A549 (cell line): ENCODE measurements at regions not wholly inside any gene's neighbourhood (a gene's known extent, or its start where the extent isn't known, plus 50 kb on each side); places are given as distances from the start of the nearest gene placed in this dataset.

Experiments
- BHLHE40 ChIP-seq: IDR thresholded peaks from 2 replicates; pipeline ENCODE4 v1.6.1; 2012; ENCODE audit warnings: low read depth, low read length, inconsistent platforms
- CEBPB ChIP-seq, 2 experiments: fragments of >200 bp in 1 of 2; sonication (Bioruptor Twin) in 1 of 2; formaldehyde crosslinking in 1 of 2; IDR thresholded peaks; 2 replicates each; pipeline ENCODE4 v1.6.1; 2012 to 2016
- CTCF ChIP-seq: fragments of >200 bp; sonication (Bioruptor Twin); formaldehyde crosslinking; IDR thresholded peaks from 3 replicates; pipeline ENCODE4 v1.5.1; 2016
- ELK1 ChIP-seq: fragments of 150-350 bp; IDR thresholded peaks from 2 replicates; pipeline ENCODE4 v1.6.1; 2014; ENCODE audit warnings: low read depth, mild to moderate bottlenecking, low read length
- ESRRA ChIP-seq: fragments of 150-350 bp; IDR thresholded peaks from 2 replicates; pipeline ENCODE4 v1.6.1; 2014; ENCODE audit warnings: mild to moderate bottlenecking, low read length, borderline replicate concordance
- NFE2L2 ChIP-seq: fragments of 150-350 bp; conservative IDR thresholded peaks from 2 replicates; pipeline ENCODE4 v1.6.1; 2014; ENCODE audit warnings: low read length
- RAD21 ChIP-seq, 2 experiments: fragments of >200 bp in 1 of 2; sonication (Bioruptor Twin) in 1 of 2; formaldehyde crosslinking in 1 of 2; IDR thresholded peaks in 1 of 2; conservative IDR thresholded peaks in 1 of 2; 2 replicates in 1 of 2; 3 replicates in 1 of 2; pipeline ENCODE4 v1.6.1; 2012 to 2018; ENCODE audit warnings: inconsistent platforms in 1 of 2
- RARB ChIP-seq: fragments of 250-450 bp; sonication (Bioruptor Pico); IDR thresholded peaks from 2 replicates; pipeline ENCODE4 v1.8.0; 2021; ENCODE audit warnings: mild to moderate bottlenecking, moderate library complexity
- RCOR1 ChIP-seq: fragments of 150-350 bp; IDR thresholded peaks from 2 replicates; pipeline ENCODE4 v1.6.1; 2014; ENCODE audit warnings: antibody characterized with exemption, low read length, low read depth
- USF2 ChIP-seq: fragments of 450-650 bp; IDR thresholded peaks from 2 replicates; pipeline ENCODE4 v1.6.1; 2014; ENCODE audit warnings: antibody characterized with exemption

- no peak for TF ChIP-seq RAD21 (conservative IDR thresholded peaks at IDR 0.05 in 1 of 2, IDR thresholded peaks at IDR 0.05 in 1 of 2)
- no peak for TF ChIP-seq ESRRA
- no peak for TF ChIP-seq ELK1
- no peak for TF ChIP-seq CTCF
- TF ChIP-seq BHLHE40: no peak
- TF ChIP-seq USF2: no peak
- TF ChIP-seq RCOR1: no peak
- TF ChIP-seq NFE2L2: no peak
- no peak for TF ChIP-seq CEBPB (IDR thresholded peaks at IDR 0.05)
- TF ChIP-seq RARB (CRISPR knock-in tag): no peak
These were observed 161.3 kb upstream of the DAPK1 start for GRCh38 chr9:87336407-87336806.
